ENCODE measurements at regions not wholly inside any gene's neighbourhood (a gene's known extent, or its start where the extent isn't known, plus 50 kb on each side); places are given as distances from the start of the nearest gene placed in this dataset.

GRCh38 chr4:43754566-43754965 lies 694.0 kb downstream of the KCTD8 start:
- no peak for TF ChIP-seq POLR2AphosphoS5 (IDR thresholded peaks at IDR 0.05)
- TF ChIP-seq CTCF (IDR thresholded peaks at IDR 0.05 in 8 of 11, conservative IDR thresholded peaks at IDR 0.05 in 3 of 11) = no peak
